Stimulated activated CD8-positive, alpha-beta memory T cell treated with anti-CD3 and anti-CD28 coated beads, Interleukin-15, amount 100 ng/mL, for 1 hour (primary cell): ENCODE measurements at regions not wholly inside any gene's neighbourhood (a gene's known extent, or its start where the extent isn't known, plus 50 kb on each side); places are given as distances from the start of the nearest gene placed in this dataset.
"Not testable (repeated sequence)": the region's sequence is repeated elsewhere in the genome, so short reads cannot be mapped to it uniquely, and the experiment has no call there.

Experiments
- DNase-seq: peaks from one replicate; pipeline ENCODE4 v3.0.0-alpha.2; 2020; ENCODE audit warnings: low read depth

DNA sequence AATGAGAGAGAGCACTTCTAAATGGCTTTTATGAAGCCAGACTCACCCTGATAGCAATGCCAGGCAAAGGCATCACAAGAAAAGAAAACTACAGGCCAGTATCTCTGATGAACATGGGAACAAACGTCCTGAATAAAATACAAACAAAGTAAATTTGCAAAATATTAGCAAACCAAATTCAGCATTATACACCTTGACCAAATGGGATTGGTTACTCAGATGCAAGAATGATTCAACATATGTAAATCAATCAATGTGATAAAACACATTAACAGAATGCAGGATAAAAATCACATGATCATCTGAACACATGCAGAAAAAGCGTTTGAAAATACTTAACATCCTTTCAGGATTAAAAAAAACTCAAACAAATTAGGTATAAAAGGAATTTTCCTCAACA lies 494.9 kb upstream of the CCDC54 start:
- DNase-seq = no peak

DNA sequence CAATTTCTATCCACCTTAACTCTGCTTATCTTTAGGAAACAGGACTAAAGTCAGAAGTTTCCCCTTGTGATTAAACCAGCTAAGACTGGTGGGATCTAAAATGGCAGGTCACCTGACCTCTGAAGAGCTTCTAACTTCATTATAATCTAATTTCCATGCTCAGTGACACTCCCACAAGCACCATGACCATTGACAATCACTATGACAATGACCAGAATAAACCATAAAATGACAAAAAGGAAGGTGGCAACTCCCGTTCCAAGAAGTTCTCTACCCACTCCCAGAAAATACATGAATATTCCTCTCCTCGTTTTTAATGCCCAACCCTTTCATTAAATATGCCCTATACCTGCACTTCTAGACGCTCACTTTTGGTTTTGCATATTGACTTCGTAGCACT lies 471.2 kb upstream of the CCDC54 start:
- DNase-seq = no peak

DNA sequence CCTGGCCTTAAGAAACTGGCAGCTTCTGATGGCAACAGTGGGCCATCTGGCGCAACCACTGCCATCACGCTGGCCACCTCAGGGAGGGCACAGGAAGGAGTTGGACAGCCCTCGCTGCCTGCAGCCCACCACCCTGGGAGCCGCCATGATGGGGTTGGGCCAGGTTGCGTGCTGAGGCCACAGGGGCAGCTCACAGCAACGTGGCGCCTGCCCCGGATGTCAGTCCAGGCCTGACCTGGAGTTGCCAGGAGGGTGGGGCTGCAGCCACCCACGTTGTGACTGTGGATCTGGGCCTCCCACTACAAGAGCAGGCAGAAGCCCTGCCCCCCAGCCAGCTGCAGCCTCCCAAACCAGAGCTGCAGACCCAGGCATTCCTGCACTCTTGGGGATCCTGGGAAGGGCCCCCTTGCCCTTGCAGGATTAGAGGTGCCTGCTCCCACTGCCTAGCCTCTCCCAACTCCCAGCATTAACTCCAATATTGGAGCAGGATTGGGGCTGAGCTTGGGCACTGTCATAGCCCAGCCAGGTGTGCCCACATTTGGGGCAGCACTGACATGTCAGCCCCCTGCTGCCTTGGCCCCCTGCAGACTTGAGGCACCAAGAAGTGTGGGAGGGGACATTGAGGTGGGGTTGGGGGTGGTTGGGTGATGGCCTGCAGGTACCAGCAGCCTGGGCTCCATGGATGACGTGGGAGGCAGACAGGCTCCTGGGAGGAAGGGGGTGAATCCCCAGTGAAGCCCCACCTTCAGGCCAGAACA lies 468.9 kb upstream of the CCDC54 start:
- no peak for DNase-seq

DNA sequence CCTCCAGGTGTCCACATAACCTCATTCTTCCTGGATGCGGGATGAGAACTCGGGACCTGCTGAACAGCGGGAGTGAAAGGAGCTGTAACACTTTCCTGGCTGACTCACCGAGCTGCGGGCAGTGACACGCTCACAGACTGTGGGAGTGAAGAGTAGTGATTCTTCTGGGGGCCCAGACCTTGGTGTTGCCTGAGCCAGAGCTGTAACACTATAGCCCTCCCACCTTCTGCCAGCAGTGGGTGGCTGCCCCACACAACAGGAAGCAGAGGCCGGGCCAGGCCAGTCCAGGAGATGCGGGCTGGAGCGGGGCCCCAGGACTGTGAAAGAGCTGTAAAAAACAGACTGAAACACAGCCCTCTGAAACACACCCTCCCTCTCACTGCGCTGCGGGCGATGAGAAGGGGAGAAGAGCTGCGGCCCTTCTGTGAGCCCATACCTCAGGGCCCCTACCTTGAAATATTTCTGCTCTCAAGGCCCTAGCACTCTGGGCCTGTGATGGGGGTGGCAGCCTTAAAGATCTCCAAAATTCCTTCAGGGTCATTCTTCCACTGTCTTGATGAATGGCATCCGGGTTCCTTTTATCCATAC lies 464.0 kb upstream of the CCDC54 start:
- no peak for DNase-seq

DNA sequence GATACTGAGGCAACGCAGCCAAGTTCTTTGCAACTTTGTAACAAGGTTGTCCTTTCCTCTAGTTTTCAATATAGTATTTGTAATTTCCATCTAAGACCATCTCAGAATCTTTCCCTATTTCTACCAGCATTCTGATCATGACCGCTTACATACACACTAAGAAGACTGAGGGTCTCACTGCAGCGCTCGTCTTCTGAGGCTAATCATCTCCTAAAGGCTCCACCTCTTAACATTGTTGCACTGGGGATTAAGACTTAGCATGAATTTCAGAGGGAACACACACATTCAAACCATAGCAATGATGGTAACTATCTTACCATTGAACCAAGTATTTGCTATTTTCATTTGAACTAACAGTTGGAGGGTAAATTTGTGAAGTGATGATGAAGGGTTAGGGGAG lies 463.3 kb upstream of the CCDC54 start:
- DNase-seq = no peak

DNA sequence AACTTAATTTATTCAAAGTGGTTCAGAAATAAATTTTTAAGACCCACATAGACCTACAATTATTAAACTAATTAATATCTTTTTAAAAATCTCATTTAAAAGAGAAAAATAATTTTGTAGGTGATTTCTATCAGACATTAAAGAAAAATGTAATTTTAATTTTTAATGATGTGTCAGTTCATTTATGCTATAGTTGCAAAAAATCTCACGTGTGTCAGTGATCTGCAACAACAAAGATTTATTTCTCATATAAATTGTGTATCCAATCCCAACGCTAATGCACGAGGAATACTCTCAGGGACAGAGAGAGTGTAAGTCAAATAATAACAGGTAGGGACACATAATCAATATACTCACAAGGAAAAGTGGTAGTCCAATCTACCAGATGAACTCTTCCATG lies 456.6 kb upstream of the CCDC54 start:
- no peak for DNase-seq

DNA sequence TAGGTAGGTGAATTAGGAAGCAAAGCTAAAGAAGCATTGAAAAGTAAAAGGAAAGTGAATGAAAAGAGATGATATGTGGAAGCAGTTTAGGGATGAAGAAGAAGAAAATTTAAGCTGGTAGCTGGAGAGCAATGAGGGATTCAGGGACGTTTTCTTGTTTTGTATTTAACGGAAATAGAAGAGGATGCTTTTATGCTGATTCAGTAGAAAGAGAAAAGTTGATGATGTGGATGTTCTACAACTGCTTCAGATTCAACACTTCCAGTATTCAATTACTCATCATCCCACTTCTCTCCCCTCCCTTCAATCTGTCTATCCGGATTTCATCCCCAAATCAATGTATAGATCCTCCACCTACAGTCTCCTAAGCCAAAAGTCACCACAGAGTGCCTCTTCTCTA lies 448.2 kb upstream of the CCDC54 start:
- no peak for DNase-seq

DNA sequence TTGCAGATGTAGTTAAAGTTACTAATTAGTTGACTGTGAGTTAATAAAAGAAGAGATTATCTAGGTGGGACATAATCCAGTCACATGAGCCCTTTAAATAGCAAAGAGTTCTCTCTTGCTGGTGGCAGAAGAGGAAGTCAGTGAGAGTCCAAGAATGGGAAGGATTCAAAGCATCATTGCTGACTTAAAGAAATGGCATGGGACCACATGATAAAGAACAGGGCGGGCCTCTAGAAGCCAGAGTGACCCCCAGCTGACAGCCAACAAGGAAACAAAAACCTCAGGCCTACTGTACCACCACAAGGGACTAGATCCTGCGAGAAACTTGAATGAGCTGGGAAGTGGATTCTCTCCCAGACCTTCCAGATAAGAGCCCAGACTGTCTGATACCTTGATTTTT lies 447.2 kb upstream of the CCDC54 start:
- DNase-seq = no peak

DNA sequence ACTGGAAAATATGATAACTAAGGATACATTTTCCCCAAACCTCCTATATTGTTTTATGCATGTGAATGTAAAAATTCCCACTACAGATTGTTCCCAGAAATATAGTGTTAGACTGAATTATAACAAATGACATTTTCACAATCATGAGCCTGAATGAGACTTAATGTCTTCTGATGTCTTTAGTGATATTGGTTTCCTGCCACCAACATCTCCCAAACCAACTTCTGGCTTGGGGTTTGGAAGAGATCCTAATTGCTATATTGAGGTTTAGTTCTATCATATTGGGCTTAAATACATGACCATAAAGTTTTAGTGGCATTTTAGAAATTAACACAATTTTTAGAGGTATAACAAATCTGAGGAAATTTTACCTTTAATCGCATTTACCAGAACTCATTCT lies 445.3 kb upstream of the CCDC54 start:
- no peak for DNase-seq

DNA sequence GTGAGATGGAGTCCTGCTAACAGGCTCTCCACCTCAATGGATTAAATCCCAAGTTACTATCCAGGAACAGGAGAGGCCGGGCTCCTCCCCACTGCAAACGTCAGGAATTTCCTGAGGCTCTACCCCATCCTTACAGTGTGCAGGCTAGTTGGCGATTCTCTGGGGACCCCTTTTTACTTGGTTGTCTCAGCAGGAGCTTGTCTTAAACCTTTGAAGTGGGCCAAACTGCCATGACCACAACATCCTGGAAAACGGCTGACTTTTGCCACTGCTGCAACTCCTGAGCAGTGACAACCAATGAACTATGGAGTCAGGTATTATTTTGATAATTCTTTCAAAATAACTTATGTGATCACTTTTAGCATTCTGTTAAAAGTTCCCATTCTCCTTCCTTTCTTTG lies 440.9 kb upstream of the CCDC54 start:
- DNase-seq = no peak

DNA sequence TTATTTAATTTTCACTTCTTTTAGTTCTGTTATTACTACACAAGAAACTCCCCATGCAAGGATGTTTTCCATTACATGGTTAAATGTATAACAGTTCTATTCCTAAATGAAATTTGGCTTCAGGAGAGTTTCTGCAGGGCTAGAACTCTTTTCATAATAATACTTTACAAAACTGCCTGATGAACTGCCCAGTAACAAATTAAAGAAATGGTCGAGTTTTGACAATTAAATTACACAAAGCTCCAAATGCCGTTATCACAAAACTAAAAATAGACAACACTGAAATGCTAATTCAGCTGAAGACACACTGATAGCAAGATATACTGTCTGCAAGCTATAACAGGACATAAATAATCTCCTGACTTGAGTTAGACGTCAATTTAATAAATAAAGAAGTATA lies 435.2 kb upstream of the CCDC54 start:
- DNase-seq = no peak

DNA sequence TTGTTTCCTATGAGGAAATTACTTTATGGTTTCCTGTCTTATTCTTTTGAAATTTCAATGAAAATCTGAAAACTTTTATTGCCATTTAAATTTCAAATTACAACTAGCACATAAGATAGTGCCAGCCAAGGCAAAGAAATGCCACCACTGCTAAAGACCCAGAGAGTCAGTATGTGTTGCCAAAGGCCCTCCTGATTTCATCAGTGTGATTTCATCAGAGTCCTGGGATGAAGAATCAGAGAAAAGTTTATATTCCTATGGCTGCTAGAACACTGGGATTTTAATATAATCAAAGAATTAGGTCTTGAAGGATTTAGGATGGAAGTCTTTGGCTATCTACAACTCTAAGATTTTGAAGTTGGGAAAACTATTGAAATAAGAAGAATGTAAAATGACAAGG lies 434.2 kb upstream of the CCDC54 start:
- no peak for DNase-seq

DNA sequence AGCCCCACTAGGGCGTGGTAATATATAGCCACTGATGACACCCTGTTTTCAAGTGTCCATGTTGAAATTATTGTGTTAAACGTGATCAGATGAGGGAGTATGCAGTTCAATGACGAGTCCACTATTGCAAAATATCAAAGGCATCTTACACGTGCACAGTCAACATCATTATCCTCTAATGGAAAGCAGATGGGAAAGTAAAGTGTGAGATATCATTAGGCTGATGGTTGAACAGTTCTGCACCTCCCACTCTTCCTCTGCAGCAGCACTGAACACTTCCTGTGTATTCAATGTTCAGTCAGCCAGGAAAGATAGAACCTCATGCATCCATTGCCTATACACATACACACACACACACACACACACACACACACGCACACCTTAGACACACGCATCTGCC lies 431.8 kb upstream of the CCDC54 start:
- DNase-seq = no peak

DNA sequence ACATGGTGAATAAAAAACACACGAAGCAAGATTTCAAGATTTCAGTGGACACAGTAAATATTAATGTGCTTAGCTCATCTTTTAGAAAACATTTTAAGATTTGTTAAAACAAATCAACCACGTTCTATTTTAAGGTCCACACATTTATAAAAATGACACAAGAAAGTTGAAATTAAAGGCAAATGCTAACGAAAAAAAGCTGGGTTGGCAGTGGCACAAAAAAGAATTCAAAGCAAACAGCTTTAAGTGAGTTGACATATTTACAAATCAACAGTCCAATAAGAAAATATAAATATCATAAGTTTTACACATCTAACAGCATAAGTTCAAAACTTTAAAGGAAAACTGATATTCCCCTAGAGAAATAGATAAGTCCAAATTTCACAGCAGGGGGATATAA lies 430.4 kb upstream of the CCDC54 start:
- no peak for DNase-seq

DNA sequence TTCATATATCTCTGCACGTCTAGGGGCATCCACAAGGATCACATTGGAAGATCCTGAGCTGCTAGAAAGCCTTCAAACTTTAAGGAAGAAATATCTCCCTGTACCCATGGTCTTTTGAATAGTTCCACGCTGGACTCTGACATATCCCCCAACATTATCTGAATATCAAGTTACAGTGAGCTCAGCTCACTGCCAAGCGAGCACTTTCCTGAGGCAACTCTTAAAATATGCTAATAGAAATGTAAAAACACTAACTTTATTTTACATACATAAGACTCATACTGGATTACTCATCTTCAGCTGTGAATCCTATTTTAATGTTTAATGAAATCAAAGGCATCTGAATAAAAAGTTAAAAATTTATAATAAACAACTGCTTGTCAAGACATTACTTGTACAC lies 420.2 kb upstream of the CCDC54 start:
- DNase-seq = no peak

DNA sequence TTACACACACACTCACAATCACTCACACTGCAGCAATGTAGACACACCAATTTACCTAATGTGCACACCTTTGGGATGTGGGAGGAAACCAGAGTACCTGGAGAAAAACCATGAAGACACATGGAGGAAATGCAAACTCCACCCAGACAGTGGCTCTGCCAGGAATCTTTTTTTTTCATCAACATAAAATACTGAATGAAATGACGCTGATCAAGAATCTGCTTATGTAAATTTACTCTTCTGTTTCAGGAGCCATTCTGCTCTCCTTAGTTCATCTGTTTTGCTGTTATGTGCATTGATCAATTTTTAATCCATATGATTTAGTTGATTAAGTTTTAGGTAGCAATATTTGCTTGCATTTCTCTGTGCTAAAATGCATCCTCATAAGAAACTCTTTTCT lies 414.2 kb upstream of the CCDC54 start:
- DNase-seq = no peak

DNA sequence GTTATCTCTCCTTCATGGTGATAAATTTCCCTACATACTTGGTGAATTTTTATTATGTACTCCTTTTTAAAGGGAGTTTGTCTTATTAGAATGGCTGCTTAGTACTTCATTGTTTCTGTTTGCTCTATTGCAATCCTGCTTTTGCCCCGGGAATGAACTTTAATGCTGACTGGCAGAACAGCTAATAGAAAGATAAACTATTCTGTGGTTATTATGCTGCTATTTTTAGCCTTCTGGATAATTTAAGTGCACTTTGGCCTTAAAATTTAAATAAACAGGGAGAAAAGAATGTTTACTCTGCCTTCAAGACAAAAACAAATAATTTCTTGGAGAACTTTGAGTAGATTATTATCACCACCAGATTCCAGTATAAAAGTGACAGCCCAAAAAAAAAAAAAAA lies 413.8 kb upstream of the CCDC54 start:
- no peak for DNase-seq

DNA sequence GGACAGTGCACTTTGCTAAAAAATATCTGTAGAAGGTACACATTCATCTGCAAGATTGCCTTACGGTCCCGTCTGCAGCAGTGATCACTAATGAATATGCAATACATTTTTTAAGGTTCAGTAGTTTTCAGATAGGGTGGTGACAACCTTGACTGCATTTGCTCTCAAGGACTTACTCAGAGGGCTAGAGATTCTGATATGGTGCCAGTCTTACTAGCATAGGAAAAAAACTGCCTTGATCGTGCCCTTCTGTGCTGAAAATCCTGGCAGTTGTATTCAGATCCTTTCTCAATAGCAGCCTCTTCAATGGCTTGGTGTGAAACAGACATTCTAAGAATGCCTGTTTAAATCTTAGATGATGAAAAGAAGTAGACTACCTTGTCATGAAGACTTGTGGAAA lies 411.9 kb upstream of the CCDC54 start:
- DNase-seq = no peak

DNA sequence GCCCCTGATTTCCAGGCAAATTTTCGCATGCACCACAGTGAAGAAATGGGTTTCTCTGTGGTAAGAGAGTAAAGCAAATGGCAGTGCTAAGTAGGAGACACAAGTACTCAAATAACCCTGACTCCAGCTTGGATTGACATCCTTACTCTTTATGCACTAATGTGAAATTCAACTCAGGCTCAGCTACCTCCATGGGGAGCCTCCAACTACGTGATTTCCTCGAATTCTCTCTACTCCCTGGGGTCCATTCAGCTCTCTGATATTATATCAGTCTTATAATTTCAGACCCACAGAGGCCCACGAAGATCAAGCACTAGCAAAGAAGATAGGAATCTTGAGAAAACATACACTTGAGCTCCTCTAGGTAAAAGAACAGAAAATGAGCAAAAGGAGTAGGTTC lies 407.6 kb upstream of the CCDC54 start:
- no peak for DNase-seq

DNA sequence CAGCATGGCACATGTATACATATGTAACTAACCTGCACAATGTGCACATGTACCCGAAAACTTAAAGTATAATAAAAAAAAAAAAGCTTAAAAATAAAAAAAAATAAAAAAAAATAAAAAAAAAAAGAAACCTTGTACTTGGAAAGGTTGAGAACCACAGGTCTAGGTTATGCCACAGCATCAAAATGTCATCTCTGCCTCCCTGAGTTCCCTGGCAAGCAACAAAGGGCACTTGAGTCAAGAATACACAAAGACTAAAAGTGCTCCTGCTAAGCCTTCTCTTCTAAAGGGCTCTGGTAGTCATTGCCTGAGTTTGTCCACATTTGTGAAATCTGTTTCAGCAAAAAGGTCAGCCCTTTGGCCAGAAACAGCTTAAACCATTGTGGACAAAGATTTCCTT lies 395.8 kb upstream of the CCDC54 start:
- DNase-seq = no peak

DNA sequence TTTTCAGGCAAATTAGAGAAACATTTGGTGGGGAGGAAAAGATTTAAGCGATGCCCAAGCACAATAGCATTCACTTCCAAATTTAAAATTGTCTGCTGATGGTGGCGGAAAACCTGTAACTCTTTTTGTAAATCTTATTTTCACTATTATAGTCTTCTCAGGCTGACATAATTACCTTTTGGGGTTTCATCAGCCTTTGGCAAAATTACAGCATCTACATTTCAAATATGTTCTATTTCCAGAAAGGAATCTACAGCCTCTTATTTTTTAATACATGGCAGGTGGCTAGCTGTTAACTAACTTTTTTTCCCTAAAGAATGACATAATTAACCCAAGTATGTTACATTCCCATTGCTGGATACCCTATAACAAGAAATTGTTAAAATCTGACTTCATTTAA lies 391.5 kb upstream of the CCDC54 start:
- DNase-seq = no peak

DNA sequence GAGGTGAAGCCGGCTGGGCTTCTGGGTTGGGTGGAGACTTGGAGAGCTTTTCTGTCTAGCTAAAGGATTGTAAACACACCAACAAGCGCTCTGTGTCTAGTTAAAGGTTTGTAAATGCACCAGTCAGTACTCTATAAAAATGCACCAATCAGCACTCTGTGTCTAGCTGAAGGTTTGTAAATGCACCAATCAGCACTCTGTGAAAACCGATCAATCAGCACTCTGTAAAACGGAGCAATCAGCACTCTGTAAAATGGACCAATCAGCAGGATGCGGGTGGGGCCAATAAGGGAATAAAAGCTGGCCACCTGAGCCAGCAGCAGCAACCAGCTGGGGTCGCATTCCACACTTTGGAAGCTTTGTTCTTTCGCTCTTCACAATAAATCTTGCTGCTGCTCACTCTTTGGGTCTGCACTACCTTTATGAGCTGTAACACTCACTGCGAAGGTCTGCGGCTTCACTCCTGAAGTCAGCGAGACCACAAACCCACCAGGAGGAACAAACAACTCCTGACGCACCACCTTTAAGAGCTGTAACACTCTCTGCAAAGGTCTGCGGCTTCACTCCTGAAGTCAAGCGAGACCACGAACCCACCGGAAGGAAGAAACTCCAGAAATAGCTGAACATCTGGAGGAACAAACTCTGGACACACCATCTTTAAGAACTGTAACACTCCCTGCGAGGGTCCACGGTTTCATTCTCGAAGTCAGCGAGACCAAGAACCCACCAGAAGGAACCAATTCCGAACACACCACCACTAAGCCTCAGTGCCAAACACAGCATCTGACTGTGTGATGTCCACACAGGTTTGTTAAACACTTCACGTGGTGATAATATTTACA lies 378.2 kb upstream of the CCDC54 start:
- DNase-seq = not testable (repeated sequence)

DNA sequence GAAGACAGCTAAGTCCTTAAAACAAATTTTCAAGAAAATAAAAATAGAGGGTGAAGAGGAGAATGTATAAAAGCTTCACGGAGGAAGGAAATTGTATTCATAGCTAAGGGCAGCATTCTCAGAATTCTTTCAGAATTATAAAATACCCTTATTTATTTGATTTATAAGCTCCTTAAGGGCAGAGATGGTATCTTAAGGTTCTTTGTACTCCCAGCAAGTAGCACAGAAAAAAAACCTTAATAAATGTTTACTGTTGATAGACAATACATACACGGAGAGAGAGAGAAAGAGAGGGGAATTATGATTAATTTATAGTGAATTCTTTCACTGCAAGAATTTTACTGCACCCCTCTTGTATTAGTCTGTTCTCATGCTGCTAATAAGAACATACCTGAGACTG lies 375.6 kb upstream of the CCDC54 start:
- DNase-seq = no peak
